H9 (cell line): ENCODE measurements at regions not wholly inside any gene's neighbourhood (a gene's known extent, or its start where the extent isn't known, plus 50 kb on each side); places are given as distances from the start of the nearest gene placed in this dataset.

Experiments used
- DNase-seq: peaks from one replicate; pipeline ENCODE4 v3.0.0-alpha.2; 2017
- H2AFZ ChIP-seq: one replicate; pipeline ENCODE4 v1.6.1; 2013; ENCODE audit warnings: mild to moderate bottlenecking, low read length, control low read depth, moderate library complexity
- H2AK5ac ChIP-seq: 2 replicates; pipeline ENCODE4 v1.6.1; 2013; ENCODE audit warnings: low read length, control low read depth, mixed read lengths; ENCODE audit not compliant: insufficient read length
- H2BK120ac ChIP-seq: one replicate; pipeline ENCODE4 v1.6.1; 2013; ENCODE audit warnings: low read depth, mild to moderate bottlenecking, low read length, control low read depth, inconsistent platforms; ENCODE audit not compliant: poor library complexity, severe bottlenecking
- H2BK12ac ChIP-seq: 2 replicates; pipeline ENCODE4 v1.6.1; 2013; ENCODE audit warnings: low read length, control low read depth, mixed read lengths, low read depth; ENCODE audit not compliant: insufficient read length
- H2BK15ac ChIP-seq: 2 replicates; pipeline ENCODE4 v1.6.1; 2013; ENCODE audit warnings: low read depth, low read length, control low read depth
- H2BK20ac ChIP-seq: one replicate; pipeline ENCODE4 v1.6.1; 2013; ENCODE audit warnings: low read depth, mild to moderate bottlenecking, low read length, control low read depth, inconsistent platforms; ENCODE audit not compliant: poor library complexity, severe bottlenecking
- H2BK5ac ChIP-seq: 2 replicates; pipeline ENCODE4 v1.6.1; 2013; ENCODE audit warnings: low read length, control low read depth, mixed read lengths; ENCODE audit not compliant: insufficient read length
- H3K14ac ChIP-seq: 2 replicates; pipeline ENCODE4 v1.6.1; 2013; ENCODE audit warnings: low read length, control low read depth; ENCODE audit not compliant: insufficient read depth
- H3K18ac ChIP-seq: 2 replicates; pipeline ENCODE4 v1.6.1; 2013; ENCODE audit warnings: low read depth, mild to moderate bottlenecking, mixed read lengths, low read length, control low read depth; ENCODE audit not compliant: insufficient read length
- H3K23ac ChIP-seq: 2 replicates; pipeline ENCODE4 v1.6.1; 2013; ENCODE audit warnings: low read length, control low read depth, mixed read lengths, low read depth; ENCODE audit not compliant: insufficient read length
- H3K23me2 ChIP-seq: 2 replicates; pipeline ENCODE4 v1.6.1; 2013; ENCODE audit warnings: low read depth, mild to moderate bottlenecking, mixed read lengths, low read length, control low read depth; ENCODE audit not compliant: insufficient read length, poor library complexity, severe bottlenecking
- H3K27ac ChIP-seq: 2 replicates; pipeline ENCODE4 v1.5.1; 2013; ENCODE audit warnings: low read length, control low read depth, mixed read lengths, low read depth; ENCODE audit not compliant: insufficient read length
- H3K27me3 ChIP-seq: 2 replicates; pipeline ENCODE4 v1.6.1; 2013; ENCODE audit warnings: low read length, control low read depth, inconsistent platforms; ENCODE audit not compliant: insufficient read depth
- H3K4ac ChIP-seq: 2 replicates; pipeline ENCODE4 v1.6.1; 2013; ENCODE audit warnings: low read depth, mild to moderate bottlenecking, control low read depth, inconsistent platforms, low read length, moderate library complexity
- H3K4me1 ChIP-seq: 2 replicates; pipeline ENCODE4 v1.6.1; 2013; ENCODE audit warnings: low read length, control low read depth, inconsistent platforms; ENCODE audit not compliant: insufficient read depth
- H3K4me2 ChIP-seq: 2 replicates; pipeline ENCODE4 v1.6.1; 2013; ENCODE audit warnings: low read length, control low read depth, mixed read lengths; ENCODE audit not compliant: insufficient read length, insufficient read depth
- H3K56ac ChIP-seq: 2 replicates; pipeline ENCODE4 v1.6.1; 2013; ENCODE audit warnings: low read depth, mild to moderate bottlenecking, mixed read lengths, low read length, control low read depth; ENCODE audit not compliant: insufficient read length
- H3K79me1 ChIP-seq: 2 replicates; pipeline ENCODE4 v1.6.1; 2013; ENCODE audit warnings: low read depth, mild to moderate bottlenecking, moderate library complexity, low read length, control low read depth, inconsistent platforms; ENCODE audit not compliant: insufficient read depth, poor library complexity, severe bottlenecking
- H3K79me2 ChIP-seq: 2 replicates; pipeline ENCODE4 v1.6.1; 2013; ENCODE audit warnings: low read length, control low read depth, inconsistent platforms; ENCODE audit not compliant: insufficient read depth
- H3K9ac ChIP-seq: 2 replicates; pipeline ENCODE4 v1.6.1; 2013; ENCODE audit warnings: low read length, control low read depth, mixed read lengths; ENCODE audit not compliant: insufficient read length; ENCODE audit errors: extremely low read depth
- H3K9me3 ChIP-seq: one replicate; pipeline ENCODE4 v1.6.1; 2013; ENCODE audit warnings: low read depth, low read length, inconsistent platforms; ENCODE audit not compliant: control insufficient read depth
- H3T11ph ChIP-seq: one replicate; pipeline ENCODE4 v1.6.1; 2013; ENCODE audit warnings: mild to moderate bottlenecking, low read length, control low read depth, inconsistent platforms
- H4K20me1 ChIP-seq: one replicate; pipeline ENCODE4 v1.6.1; 2013; ENCODE audit not compliant: control insufficient read depth, insufficient read length, insufficient read depth
- H4K5ac ChIP-seq: 2 replicates; pipeline ENCODE4 v1.6.1; 2013; ENCODE audit warnings: low read depth, mild to moderate bottlenecking, mixed read lengths, low read length, control low read depth; ENCODE audit not compliant: insufficient read length
- H4K8ac ChIP-seq: replicated peaks from 2 replicates; pipeline ENCODE4 v1.6.1; 2013; ENCODE audit warnings: low read length, control low read depth, mixed read lengths, low read depth; ENCODE audit not compliant: insufficient read length
- H4K91ac ChIP-seq: 2 replicates; pipeline ENCODE4 v1.6.1; 2013; ENCODE audit warnings: low read depth, mild to moderate bottlenecking, moderate library complexity, mixed read lengths, low read length, control low read depth; ENCODE audit not compliant: insufficient read length
- H3K27ac Mint-ChIP-seq, 3 experiments: 2 replicates in 2 of 3; 3 replicates in 1 of 3; pipeline ENCODE4 v1.8.0; 2020 to 2021; ENCODE audit warnings: mixed read lengths in 3 of 3, mild to moderate bottlenecking in 1 of 3, moderate library complexity in 1 of 3
- H3K27me3 Mint-ChIP-seq: 2 replicates; pipeline ENCODE4 v1.8.0; 2021; ENCODE audit warnings: low read depth, mild to moderate bottlenecking, moderate library complexity, mixed read lengths
- H3K36me3 Mint-ChIP-seq, 3 experiments: 2 replicates in 2 of 3; 3 replicates in 1 of 3; pipeline ENCODE4 v1.8.0; 2020 to 2021; ENCODE audit warnings: low read depth in 3 of 3, mixed read lengths in 3 of 3; ENCODE audit not compliant: insufficient read depth in 1 of 3
- H3K4me1 Mint-ChIP-seq, 2 experiments: 2 replicates each; pipeline ENCODE4 v1.8.0; 2020; ENCODE audit warnings: mixed read lengths in 2 of 2
- H3K4me3 Mint-ChIP-seq, 2 experiments: 2 replicates in 1 of 2; 3 replicates in 1 of 2; pipeline ENCODE4 v1.8.0; 2020 to 2021; ENCODE audit warnings: mild to moderate bottlenecking in 2 of 2, mixed read lengths in 2 of 2, moderate library complexity in 1 of 2
- H3K9me3 Mint-ChIP-seq, 2 experiments: 2 replicates in 1 of 2; 3 replicates in 1 of 2; pipeline ENCODE4 v1.8.0; 2020; ENCODE audit warnings: mild to moderate bottlenecking in 2 of 2, mixed read lengths in 2 of 2, moderate library complexity in 1 of 2
- WGBS: extraction: QIAGEN DNeasy Blood & Tissue Kit; methylation state at CpG from one replicate; pipeline ENCODE4 v1.1.7; 2013; ENCODE audit warnings: missing lambda C conversion rate, low lambda C conversion rate, mixed read lengths; ENCODE audit not compliant: insufficient read length; ENCODE audit errors: extremely low coverage; 5-methylcytosine and 5-hydroxymethylcytosine counted together
- TF ChIP-seq, protein P1 (sequence below): fragments of 200-600 bp; sonication (generic); conservative IDR thresholded peaks from 3 replicates; pipeline ENCODE4 v1.8.0; 2021; ENCODE audit warnings: antibody characterized with exemption, mild to moderate bottlenecking

DNA sequence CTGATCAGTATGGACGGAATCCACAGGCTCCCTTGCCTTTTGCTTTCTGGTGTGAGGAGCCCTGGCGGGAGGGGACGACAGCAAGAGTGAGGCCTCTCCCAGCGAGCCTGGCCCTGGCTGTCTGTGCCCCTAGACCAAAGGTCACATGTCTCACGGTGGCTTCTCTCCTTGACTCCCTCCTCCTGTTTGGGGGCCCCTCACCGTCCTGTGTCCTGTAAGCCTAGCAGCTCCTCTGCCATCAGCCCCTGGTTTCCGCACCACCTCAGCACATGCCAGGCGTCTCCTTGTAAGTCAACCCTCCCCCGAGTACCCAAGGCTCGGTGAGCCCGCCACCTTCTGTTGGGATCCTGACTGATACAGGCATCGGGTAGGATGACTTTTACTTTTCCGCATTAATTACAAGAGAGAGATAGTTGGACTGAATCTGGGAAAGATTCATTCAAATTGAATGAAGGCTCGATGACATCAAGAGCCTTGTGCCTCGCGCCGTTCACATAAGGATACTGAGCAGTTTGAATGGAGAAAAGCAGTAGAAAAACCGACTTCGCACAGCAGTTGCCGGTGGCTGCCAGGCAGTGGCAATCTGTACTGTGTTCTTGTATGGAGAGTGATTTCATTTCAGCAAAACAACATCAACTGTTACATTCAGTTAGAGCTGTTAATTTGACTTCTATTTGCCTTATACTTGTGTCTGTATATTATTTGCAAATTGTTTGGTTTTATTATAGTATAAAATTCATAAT is 119.8 kb downstream of the XRCC2 start:
- Histone ChIP-seq H2BK20ac (no peak overlapping the region), H3K23me2 (no peaks in the 10 kb centered on the region), H2BK15ac (no peak overlapping the region), H4K91ac (no peak overlapping the region), H2BK120ac (no peak overlapping the region), H2AFZ (no peak overlapping the region), H3K79me1 (no peaks in the 10 kb centered on the region), H2BK5ac (no peak overlapping the region), H3K4me1 (no peaks in the 10 kb centered on the region), H3K56ac (no peak overlapping the region), H4K20me1 (no peaks in the 10 kb centered on the region), H2AK5ac (no peak overlapping the region), H3K9ac (no peak overlapping the region), H3K23ac (no peak overlapping the region), H2BK12ac (no peak overlapping the region), H3K14ac (no peak overlapping the region), H3K4me2 (no peak overlapping the region), H3K9me3 (no peaks in the 10 kb centered on the region), H3K4ac (no peak overlapping the region), H3T11ph (no peak overlapping the region), H3K18ac (no peak overlapping the region), H3K27me3 (no peaks in the 10 kb centered on the region), H3K79me2 (no peaks in the 10 kb centered on the region), H3K27ac (no peak overlapping the region), H4K5ac (no peak overlapping the region), H4K8ac (no peak overlapping the region)
- Mint-ChIP-seq H3K27ac (0 out of 7 replicates have a peak overlapping the region, but pooled peaks of 1 of the 3 experiments have one; percentile 19), H3K9me3 (no peaks in the 10 kb centered on the region; a peak in 1 of 5 replicates), H3K4me1 (peaks cover 10 to 18% of the 10 kb centered on the region in 2 experiments), H3K4me3 (no peak overlapping the region), H3K27me3 (no peaks in the 10 kb centered on the region; the same call in 1 of the 2 replicates), H3K36me3 (no peaks in the 10 kb centered on the region; a peak in 1 of 7 replicates)
- TF ChIP-seq, protein P1, sequence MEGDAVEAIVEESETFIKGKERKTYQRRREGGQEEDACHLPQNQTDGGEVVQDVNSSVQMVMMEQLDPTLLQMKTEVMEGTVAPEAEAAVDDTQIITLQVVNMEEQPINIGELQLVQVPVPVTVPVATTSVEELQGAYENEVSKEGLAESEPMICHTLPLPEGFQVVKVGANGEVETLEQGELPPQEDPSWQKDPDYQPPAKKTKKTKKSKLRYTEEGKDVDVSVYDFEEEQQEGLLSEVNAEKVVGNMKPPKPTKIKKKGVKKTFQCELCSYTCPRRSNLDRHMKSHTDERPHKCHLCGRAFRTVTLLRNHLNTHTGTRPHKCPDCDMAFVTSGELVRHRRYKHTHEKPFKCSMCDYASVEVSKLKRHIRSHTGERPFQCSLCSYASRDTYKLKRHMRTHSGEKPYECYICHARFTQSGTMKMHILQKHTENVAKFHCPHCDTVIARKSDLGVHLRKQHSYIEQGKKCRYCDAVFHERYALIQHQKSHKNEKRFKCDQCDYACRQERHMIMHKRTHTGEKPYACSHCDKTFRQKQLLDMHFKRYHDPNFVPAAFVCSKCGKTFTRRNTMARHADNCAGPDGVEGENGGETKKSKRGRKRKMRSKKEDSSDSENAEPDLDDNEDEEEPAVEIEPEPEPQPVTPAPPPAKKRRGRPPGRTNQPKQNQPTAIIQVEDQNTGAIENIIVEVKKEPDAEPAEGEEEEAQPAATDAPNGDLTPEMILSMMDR: no peak; the same call in 2 of the 3 replicates
- WGBS: no CpG with 5 or more reads among the region's 20 CpGs
- peak; percentile 53 for DNase-seq
